Keratinocyte (primary cell): ENCODE measurements at regions not wholly inside any gene's neighbourhood (a gene's known extent, or its start where the extent isn't known, plus 50 kb on each side); places are given as distances from the start of the nearest gene placed in this dataset.

Experiments
- DNase-seq: peaks from one replicate; pipeline ENCODE4 v3.0.0-alpha.2; 2011; ENCODE audit warnings: low read depth, missing footprints, low spot score
- FAIRE-seq: peaks from 2 replicates; lab custom pipeline; 2011; peaks lifted over from hg19 to GRCh38; lab: Jason Lieb, UNC
- H2AFZ ChIP-seq: 2 replicates; pipeline ENCODE4 v1.6.0; 2012; ENCODE audit warnings: low read length, control low read depth, inconsistent platforms; ENCODE audit not compliant: control insufficient read depth
- H3K27ac ChIP-seq: 2 replicates; pipeline ENCODE4 v1.5.1; 2011; ENCODE audit warnings: low read length; ENCODE audit not compliant: control insufficient read depth, insufficient read depth
- H3K27me3 ChIP-seq: 3 replicates; pipeline ENCODE4 v1.6.0; 2011; ENCODE audit warnings: low read length; ENCODE audit not compliant: control insufficient read depth, insufficient read depth; ENCODE audit errors: extremely low read depth
- H3K36me3 ChIP-seq, 2 experiments: 2 replicates in 1 of 2; 3 replicates in 1 of 2; pipeline ENCODE4 v1.5.1; 2011; ENCODE audit warnings: low read length in 2 of 2, mild to moderate bottlenecking in 1 of 2; ENCODE audit not compliant: control insufficient read depth in 2 of 2, insufficient read depth in 2 of 2; ENCODE audit errors: extremely low read depth in 1 of 2
- H3K4me1 ChIP-seq: 3 replicates; pipeline ENCODE4 v1.5.1; 2011; ENCODE audit warnings: low read length; ENCODE audit not compliant: control insufficient read depth, insufficient read depth; ENCODE audit errors: extremely low read depth
- H3K4me2 ChIP-seq: 3 replicates; pipeline ENCODE4 v1.6.0; 2011; ENCODE audit warnings: low read depth, low read length; ENCODE audit not compliant: control insufficient read depth, insufficient read depth; ENCODE audit errors: extremely low read depth
- H3K4me3 ChIP-seq, 3 experiments: fragments of 200-600 bp in 1 of 3; sonication (generic) in 1 of 3; 2 replicates in 2 of 3; 3 replicates in 1 of 3; pipeline ENCODE4 v1.5.1; 2011 to 2016; ENCODE audit warnings: low read length in 3 of 3, mild to moderate bottlenecking in 3 of 3, control low read depth in 2 of 3, inconsistent platforms in 1 of 3, low read depth in 1 of 3, mixed read lengths in 1 of 3, mixed run types in 1 of 3, moderate library complexity in 1 of 3; ENCODE audit not compliant: control insufficient read depth in 2 of 3, insufficient read depth in 2 of 3; ENCODE audit errors: extremely low read depth in 1 of 3
- H3K79me2 ChIP-seq: 2 replicates; pipeline ENCODE4 v1.6.0; 2012; ENCODE audit warnings: low read length; ENCODE audit not compliant: control insufficient read depth, insufficient read depth
- H3K9ac ChIP-seq: 3 replicates; pipeline ENCODE4 v1.6.0; 2011; ENCODE audit warnings: low read length; ENCODE audit not compliant: control insufficient read depth, insufficient read depth; ENCODE audit errors: extremely low read depth
- H3K9me1 ChIP-seq: 3 replicates; pipeline ENCODE4 v1.6.0; 2011; ENCODE audit warnings: low read length; ENCODE audit not compliant: control insufficient read depth, insufficient read depth; ENCODE audit errors: extremely low read depth
- H3K9me3 ChIP-seq: 2 replicates; pipeline ENCODE4 v1.5.1; 2012; ENCODE audit warnings: low read depth, low read length; ENCODE audit not compliant: control insufficient read depth
- H4K20me1 ChIP-seq: 3 replicates; pipeline ENCODE4 v1.6.0; 2011; ENCODE audit warnings: low read length; ENCODE audit not compliant: control insufficient read depth, insufficient read depth; ENCODE audit errors: extremely low read depth
- CTCF ChIP-seq, 3 experiments: IDR thresholded peaks in 1 of 3; conservative IDR thresholded peaks in 1 of 3; optimal IDR thresholded peaks in 1 of 3; 2 replicates in 2 of 3; 3 replicates in 1 of 3; pipeline versions ENCODE3 to v1.5.1; 2011; ENCODE audit warnings: low read length in 3 of 3, mild to moderate bottlenecking in 3 of 3, moderate library complexity in 2 of 3, control low read depth in 1 of 3, inconsistent platforms in 1 of 3; ENCODE audit not compliant: insufficient read depth in 2 of 3; ENCODE audit errors: extremely low read depth in 1 of 3
- EZH2 ChIP-seq: IDR thresholded peaks from one replicate; pipeline ENCODE4 v1.6.1; 2012; ENCODE audit warnings: inconsistent platforms, mild to moderate bottlenecking, low read length, moderate library complexity
- dilution Hi-C: fragments of 300-500 bp; cut with MboI; formaldehyde crosslinking; loops from one replicate; pipeline ENCODE4 v1.7.0; 2020; ENCODE audit warnings: low sequenced_read_pairs; ENCODE audit not compliant: extremely low pct_ligation_motif_present

- H3K79me2 ChIP-seq = no peaks in the 10 kb centered on the region
- FAIRE-seq = no peak
- no peak overlapping the region for H3K9ac ChIP-seq
- TF ChIP-seq EZH2 = no peak
- no peak for TF ChIP-seq CTCF (optimal IDR thresholded peaks at IDR 0.05 in 1 of 3, IDR thresholded peaks at IDR 0.05 in 1 of 3, conservative IDR thresholded peaks at IDR 0.05 in 1 of 3; ENCODE audit: extremely low read depth in 1 of 3, insufficient read depth in 2 of 3, low read length in 3 of 3)
- H2AFZ ChIP-seq = no peak overlapping the region
- no peak overlapping the region for H3K27ac ChIP-seq
- no peaks in the 10 kb centered on the region for H3K27me3 ChIP-seq
- H3K4me3 ChIP-seq = no peak overlapping the region
- H3K9me1 ChIP-seq = no peaks in the 10 kb centered on the region
- no peaks in the 10 kb centered on the region for H3K9me3 ChIP-seq
- no peaks in the 10 kb centered on the region for H4K20me1 ChIP-seq
- H3K4me2 ChIP-seq = no peak overlapping the region
- H3K36me3 ChIP-seq = no peaks in the 10 kb centered on the region
- no peaks in the 10 kb centered on the region for H3K4me1 ChIP-seq
- DNase-seq = no peak
- dilution Hi-C loops = no loop called here
Observed at GRCh38 chr2:65589667-65590066, 157.3 kb upstream of the SPRED2 start.

GRCh38 chr2:65587779-65588178 lies 155.4 kb upstream of the SPRED2 start:
- Histone ChIP-seq H3K27ac (no peak overlapping the region), H3K36me3 (no peaks in the 10 kb centered on the region), H3K9me1 (no peaks in the 10 kb centered on the region), H3K4me3 (no peak overlapping the region), H3K79me2 (no peaks in the 10 kb centered on the region), H3K9ac (no peak overlapping the region), H3K9me3 (no peaks in the 10 kb centered on the region), H3K4me1 (no peaks in the 10 kb centered on the region), H4K20me1 (no peaks in the 10 kb centered on the region), H3K27me3 (no peaks in the 10 kb centered on the region), H2AFZ (no peak overlapping the region), H3K4me2 (no peak overlapping the region)
- TF ChIP-seq CTCF (optimal IDR thresholded peaks at IDR 0.05 in 1 of 3, IDR thresholded peaks at IDR 0.05 in 1 of 3, conservative IDR thresholded peaks at IDR 0.05 in 1 of 3; ENCODE audit: extremely low read depth in 1 of 3, insufficient read depth in 2 of 3, low read length in 3 of 3) = no peak
- no peak for TF ChIP-seq EZH2
- dilution Hi-C loops = no loop called here
- FAIRE-seq (no peak), DNase-seq (no peak)
